ENCODE measurements at regions not wholly inside any gene's neighbourhood (a gene's known extent, or its start where the extent isn't known, plus 50 kb on each side); places are given as distances from the start of the nearest gene placed in this dataset.

DNA sequence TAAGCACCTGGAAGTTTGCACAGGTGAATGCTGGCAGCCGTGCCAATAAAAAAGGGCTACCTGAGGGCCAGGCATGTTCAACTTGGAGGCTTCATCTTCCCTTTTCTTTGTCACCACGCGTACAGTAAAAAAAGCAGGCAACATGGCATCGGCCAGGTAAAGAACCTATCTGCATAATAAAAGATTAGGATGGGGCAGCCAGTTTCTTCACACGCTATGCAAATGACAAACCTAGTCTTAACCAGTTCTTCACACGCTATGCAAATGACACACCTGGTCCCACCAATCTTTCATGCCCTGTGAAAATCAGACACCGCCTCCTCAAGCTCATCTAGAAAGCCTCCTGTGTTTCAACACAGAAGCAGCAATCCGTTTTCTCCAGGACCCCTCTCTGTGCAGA is 413.4 kb downstream of the HLX start:
- TF ChIP-seq, protein P1, sequence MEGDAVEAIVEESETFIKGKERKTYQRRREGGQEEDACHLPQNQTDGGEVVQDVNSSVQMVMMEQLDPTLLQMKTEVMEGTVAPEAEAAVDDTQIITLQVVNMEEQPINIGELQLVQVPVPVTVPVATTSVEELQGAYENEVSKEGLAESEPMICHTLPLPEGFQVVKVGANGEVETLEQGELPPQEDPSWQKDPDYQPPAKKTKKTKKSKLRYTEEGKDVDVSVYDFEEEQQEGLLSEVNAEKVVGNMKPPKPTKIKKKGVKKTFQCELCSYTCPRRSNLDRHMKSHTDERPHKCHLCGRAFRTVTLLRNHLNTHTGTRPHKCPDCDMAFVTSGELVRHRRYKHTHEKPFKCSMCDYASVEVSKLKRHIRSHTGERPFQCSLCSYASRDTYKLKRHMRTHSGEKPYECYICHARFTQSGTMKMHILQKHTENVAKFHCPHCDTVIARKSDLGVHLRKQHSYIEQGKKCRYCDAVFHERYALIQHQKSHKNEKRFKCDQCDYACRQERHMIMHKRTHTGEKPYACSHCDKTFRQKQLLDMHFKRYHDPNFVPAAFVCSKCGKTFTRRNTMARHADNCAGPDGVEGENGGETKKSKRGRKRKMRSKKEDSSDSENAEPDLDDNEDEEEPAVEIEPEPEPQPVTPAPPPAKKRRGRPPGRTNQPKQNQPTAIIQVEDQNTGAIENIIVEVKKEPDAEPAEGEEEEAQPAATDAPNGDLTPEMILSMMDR (IDR thresholded peaks at IDR 0.05 in 8 of 11, conservative IDR thresholded peaks at IDR 0.05 in 3 of 11) = no peak
- TF ChIP-seq POLR2A (IDR thresholded peaks at IDR 0.05) (no peak), POLR2AphosphoS5 (IDR thresholded peaks at IDR 0.05) (no peak)

All from spleen (tissue), 7 donors.